ENCODE measurements at regions not wholly inside any gene's neighbourhood (a gene's known extent, or its start where the extent isn't known, plus 50 kb on each side); places are given as distances from the start of the nearest gene placed in this dataset.

DNA sequence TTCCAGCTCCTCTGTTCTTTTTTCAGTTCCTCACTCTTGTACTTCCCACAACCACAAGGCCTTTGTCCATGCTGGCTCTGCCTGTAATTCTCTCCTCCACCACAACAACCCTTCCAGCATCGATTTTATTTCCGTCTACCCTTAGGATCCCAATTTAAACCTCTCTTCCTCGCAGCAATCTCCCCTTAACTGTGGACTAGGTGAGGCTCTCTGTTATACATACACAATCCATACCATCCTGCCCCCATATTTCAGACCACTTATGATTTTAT is 90.4 kb upstream of the ZC3H11B start:
- Histone ChIP-seq H3K4me3 (ENCODE audit: insufficient read depth, low read length, poor library complexity, severe bottlenecking) (no peak overlapping the region), H3K9me2 (replicated peaks; ENCODE audit: insufficient read depth, low read length) (no peaks in the 10 kb centered on the region), H2AFZ (ENCODE audit: low read depth, low read length, severe bottlenecking) (no peak overlapping the region), H3K27ac (ENCODE audit: low read depth, low read length) (no peak overlapping the region), H3K36me3 (ENCODE audit: low read length) (no peaks in the 10 kb centered on the region), H3K4me2 (ENCODE audit: low read depth, low read length, poor library complexity, severe bottlenecking) (no peak overlapping the region), H4K20me1 (ENCODE audit: low read depth, low read length) (no peaks in the 10 kb centered on the region), H3K9me3 (ENCODE audit: insufficient read depth, low read length) (no peaks in the 10 kb centered on the region), H3K27me3 (ENCODE audit: low read length) (no peaks in the 10 kb centered on the region), H3F3A (ENCODE audit: insufficient read depth) (no peaks in the 10 kb centered on the region), H3K79me2 (ENCODE audit: insufficient read depth, low read length) (no peaks in the 10 kb centered on the region), H3K9ac (ENCODE audit: low read length) (no peak overlapping the region)
- TF ChIP-seq EZH2phosphoT487 (conservative IDR thresholded peaks at IDR 0.05; ENCODE audit: low read length): no peak

DNA sequence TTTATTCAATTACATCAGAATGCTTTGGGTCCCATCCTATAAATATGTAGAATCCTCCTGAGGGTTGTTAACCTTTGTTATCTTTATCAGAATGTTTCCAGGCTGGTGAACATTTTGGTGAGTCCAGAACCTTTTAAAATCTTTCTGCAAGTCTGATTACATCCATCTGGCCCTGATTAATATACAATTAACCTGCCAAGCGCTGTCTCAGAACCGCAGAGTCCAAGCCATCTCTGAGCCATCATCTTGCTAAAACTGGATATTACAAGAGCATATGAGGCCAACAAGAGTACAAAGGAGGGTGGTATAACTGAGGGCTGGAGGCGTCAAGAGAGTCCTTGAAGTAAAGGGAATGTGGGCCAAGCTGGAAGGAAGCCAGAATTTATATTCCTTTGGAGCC is 88.6 kb upstream of the ZC3H11B start:
- Histone ChIP-seq H3K27me3 (ENCODE audit: low read length) (no peaks in the 10 kb centered on the region), H2AFZ (ENCODE audit: low read depth, low read length, severe bottlenecking) (no peak overlapping the region), H3K9me3 (ENCODE audit: insufficient read depth, low read length) (no peaks in the 10 kb centered on the region), H3K79me2 (ENCODE audit: insufficient read depth, low read length) (no peaks in the 10 kb centered on the region), H4K20me1 (ENCODE audit: low read depth, low read length) (no peaks in the 10 kb centered on the region), H3F3A (ENCODE audit: insufficient read depth) (no peaks in the 10 kb centered on the region), H3K27ac (ENCODE audit: low read depth, low read length) (no peak overlapping the region), H3K9me2 (replicated peaks; ENCODE audit: insufficient read depth, low read length) (no peaks in the 10 kb centered on the region), H3K4me3 (ENCODE audit: insufficient read depth, low read length, poor library complexity, severe bottlenecking) (no peak overlapping the region), H3K4me2 (ENCODE audit: low read depth, low read length, poor library complexity, severe bottlenecking) (no peak overlapping the region), H3K9ac (ENCODE audit: low read length) (no peak overlapping the region), H3K36me3 (ENCODE audit: low read length) (no peaks in the 10 kb centered on the region)
- TF ChIP-seq, protein P1, sequence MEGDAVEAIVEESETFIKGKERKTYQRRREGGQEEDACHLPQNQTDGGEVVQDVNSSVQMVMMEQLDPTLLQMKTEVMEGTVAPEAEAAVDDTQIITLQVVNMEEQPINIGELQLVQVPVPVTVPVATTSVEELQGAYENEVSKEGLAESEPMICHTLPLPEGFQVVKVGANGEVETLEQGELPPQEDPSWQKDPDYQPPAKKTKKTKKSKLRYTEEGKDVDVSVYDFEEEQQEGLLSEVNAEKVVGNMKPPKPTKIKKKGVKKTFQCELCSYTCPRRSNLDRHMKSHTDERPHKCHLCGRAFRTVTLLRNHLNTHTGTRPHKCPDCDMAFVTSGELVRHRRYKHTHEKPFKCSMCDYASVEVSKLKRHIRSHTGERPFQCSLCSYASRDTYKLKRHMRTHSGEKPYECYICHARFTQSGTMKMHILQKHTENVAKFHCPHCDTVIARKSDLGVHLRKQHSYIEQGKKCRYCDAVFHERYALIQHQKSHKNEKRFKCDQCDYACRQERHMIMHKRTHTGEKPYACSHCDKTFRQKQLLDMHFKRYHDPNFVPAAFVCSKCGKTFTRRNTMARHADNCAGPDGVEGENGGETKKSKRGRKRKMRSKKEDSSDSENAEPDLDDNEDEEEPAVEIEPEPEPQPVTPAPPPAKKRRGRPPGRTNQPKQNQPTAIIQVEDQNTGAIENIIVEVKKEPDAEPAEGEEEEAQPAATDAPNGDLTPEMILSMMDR (IDR thresholded peaks at IDR 0.05; ENCODE audit: insufficient read depth, low read length, poor library complexity, severe bottlenecking): no peak
- no peak for TF ChIP-seq EZH2phosphoT487 (conservative IDR thresholded peaks at IDR 0.05; ENCODE audit: low read length)

DNA sequence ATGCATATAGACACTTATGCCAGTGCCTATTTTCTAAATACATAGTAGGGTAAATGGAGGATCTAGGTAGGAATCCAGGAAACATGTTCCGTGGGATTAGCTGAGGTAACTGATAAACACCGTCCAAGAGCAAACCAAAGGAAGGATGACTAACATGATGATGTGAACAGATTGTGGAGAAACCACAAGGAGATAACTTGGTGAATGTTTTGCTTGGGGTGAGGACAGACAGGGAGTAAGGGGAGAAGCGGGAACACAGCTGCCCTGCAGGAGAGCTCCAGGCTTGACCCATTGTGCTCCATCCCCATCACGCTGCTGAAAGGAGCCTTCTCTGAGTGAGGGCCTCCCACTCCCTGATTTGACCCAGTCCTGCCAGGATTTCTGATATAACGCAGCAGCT is 87.0 kb upstream of the ZC3H11B start:
- H3K4me3 ChIP-seq (ENCODE audit: insufficient read depth, low read length, poor library complexity, severe bottlenecking): no peak overlapping the region
- no peaks in the 10 kb centered on the region for H3K9me2 ChIP-seq (replicated peaks; ENCODE audit: insufficient read depth, low read length)
- H3K9ac ChIP-seq (ENCODE audit: low read length): no peak overlapping the region
- H3K27me3 ChIP-seq (ENCODE audit: low read length): no peaks in the 10 kb centered on the region
- H3K9me3 ChIP-seq (ENCODE audit: insufficient read depth, low read length): no peaks in the 10 kb centered on the region
- H3F3A ChIP-seq (ENCODE audit: insufficient read depth): no peaks in the 10 kb centered on the region
- H2AFZ ChIP-seq (ENCODE audit: low read depth, low read length, severe bottlenecking): no peak overlapping the region
- no peak overlapping the region for H3K27ac ChIP-seq (ENCODE audit: low read depth, low read length)
- no peaks in the 10 kb centered on the region for H3K79me2 ChIP-seq (ENCODE audit: insufficient read depth, low read length)
- TF ChIP-seq, protein P1 (IDR thresholded peaks at IDR 0.05; ENCODE audit: insufficient read depth, low read length, poor library complexity, severe bottlenecking): no peak
- no peak for TF ChIP-seq EZH2phosphoT487 (conservative IDR thresholded peaks at IDR 0.05; ENCODE audit: low read length)
- H4K20me1 ChIP-seq (ENCODE audit: low read depth, low read length): no peaks in the 10 kb centered on the region
- H3K36me3 ChIP-seq (ENCODE audit: low read length): no peaks in the 10 kb centered on the region
- no peak overlapping the region for H3K4me2 ChIP-seq (ENCODE audit: low read depth, low read length, poor library complexity, severe bottlenecking)

DNA sequence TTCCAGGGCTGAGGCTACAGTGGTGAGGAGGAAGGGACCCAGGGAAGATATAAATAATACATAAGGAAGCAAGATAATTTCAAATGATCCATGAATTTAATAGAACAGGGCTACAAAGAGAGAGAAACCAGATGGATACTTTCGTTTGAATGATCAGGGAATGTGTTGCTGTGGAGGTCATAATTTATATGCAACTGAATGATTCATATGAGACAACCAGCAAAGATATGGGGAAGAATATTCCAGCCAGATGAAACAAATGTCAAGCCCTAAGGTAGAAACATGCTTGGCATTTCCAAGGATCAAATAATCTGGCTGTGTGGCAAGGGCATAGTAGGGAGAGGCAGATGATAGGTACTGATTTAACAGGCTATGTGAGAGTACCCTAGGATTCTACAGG is 84.8 kb upstream of the ZC3H11B start:
- no peak overlapping the region for H3K27ac ChIP-seq (ENCODE audit: low read depth, low read length)
- TF ChIP-seq, protein P1 (IDR thresholded peaks at IDR 0.05; ENCODE audit: insufficient read depth, low read length, poor library complexity, severe bottlenecking): no peak
- TF ChIP-seq EZH2phosphoT487 (conservative IDR thresholded peaks at IDR 0.05; ENCODE audit: low read length): no peak
- H3K4me2 ChIP-seq (ENCODE audit: low read depth, low read length, poor library complexity, severe bottlenecking): no peak overlapping the region
- no peaks in the 10 kb centered on the region for H4K20me1 ChIP-seq (ENCODE audit: low read depth, low read length)
- H3F3A ChIP-seq (ENCODE audit: insufficient read depth): no peaks in the 10 kb centered on the region
- H2AFZ ChIP-seq (ENCODE audit: low read depth, low read length, severe bottlenecking): no peak overlapping the region
- H3K9me3 ChIP-seq (ENCODE audit: insufficient read depth, low read length): no peaks in the 10 kb centered on the region
- H3K79me2 ChIP-seq (ENCODE audit: insufficient read depth, low read length): no peaks in the 10 kb centered on the region
- no peaks in the 10 kb centered on the region for H3K27me3 ChIP-seq (ENCODE audit: low read length)
- no peak overlapping the region for H3K4me3 ChIP-seq (ENCODE audit: insufficient read depth, low read length, poor library complexity, severe bottlenecking)
- H3K9ac ChIP-seq (ENCODE audit: low read length): no peak overlapping the region
- H3K9me2 ChIP-seq (replicated peaks; ENCODE audit: insufficient read depth, low read length): no peaks in the 10 kb centered on the region
- no peaks in the 10 kb centered on the region for H3K36me3 ChIP-seq (ENCODE audit: low read length)
